ENCODE measurements at regions not wholly inside any gene's neighbourhood (a gene's known extent, or its start where the extent isn't known, plus 50 kb on each side); places are given as distances from the start of the nearest gene placed in this dataset.

GRCh38 chr12:54798651-54799050, 55.7 kb upstream of the MUCL1 start:
- TF ChIP-seq, protein P1, sequence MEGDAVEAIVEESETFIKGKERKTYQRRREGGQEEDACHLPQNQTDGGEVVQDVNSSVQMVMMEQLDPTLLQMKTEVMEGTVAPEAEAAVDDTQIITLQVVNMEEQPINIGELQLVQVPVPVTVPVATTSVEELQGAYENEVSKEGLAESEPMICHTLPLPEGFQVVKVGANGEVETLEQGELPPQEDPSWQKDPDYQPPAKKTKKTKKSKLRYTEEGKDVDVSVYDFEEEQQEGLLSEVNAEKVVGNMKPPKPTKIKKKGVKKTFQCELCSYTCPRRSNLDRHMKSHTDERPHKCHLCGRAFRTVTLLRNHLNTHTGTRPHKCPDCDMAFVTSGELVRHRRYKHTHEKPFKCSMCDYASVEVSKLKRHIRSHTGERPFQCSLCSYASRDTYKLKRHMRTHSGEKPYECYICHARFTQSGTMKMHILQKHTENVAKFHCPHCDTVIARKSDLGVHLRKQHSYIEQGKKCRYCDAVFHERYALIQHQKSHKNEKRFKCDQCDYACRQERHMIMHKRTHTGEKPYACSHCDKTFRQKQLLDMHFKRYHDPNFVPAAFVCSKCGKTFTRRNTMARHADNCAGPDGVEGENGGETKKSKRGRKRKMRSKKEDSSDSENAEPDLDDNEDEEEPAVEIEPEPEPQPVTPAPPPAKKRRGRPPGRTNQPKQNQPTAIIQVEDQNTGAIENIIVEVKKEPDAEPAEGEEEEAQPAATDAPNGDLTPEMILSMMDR (IDR thresholded peaks at IDR 0.05) = no peak
- no peak for TF ChIP-seq POLR2A (IDR thresholded peaks at IDR 0.05)
